ENCODE measurements at regions not wholly inside any gene's neighbourhood (a gene's known extent, or its start where the extent isn't known, plus 50 kb on each side); places are given as distances from the start of the nearest gene placed in this dataset.

DNA sequence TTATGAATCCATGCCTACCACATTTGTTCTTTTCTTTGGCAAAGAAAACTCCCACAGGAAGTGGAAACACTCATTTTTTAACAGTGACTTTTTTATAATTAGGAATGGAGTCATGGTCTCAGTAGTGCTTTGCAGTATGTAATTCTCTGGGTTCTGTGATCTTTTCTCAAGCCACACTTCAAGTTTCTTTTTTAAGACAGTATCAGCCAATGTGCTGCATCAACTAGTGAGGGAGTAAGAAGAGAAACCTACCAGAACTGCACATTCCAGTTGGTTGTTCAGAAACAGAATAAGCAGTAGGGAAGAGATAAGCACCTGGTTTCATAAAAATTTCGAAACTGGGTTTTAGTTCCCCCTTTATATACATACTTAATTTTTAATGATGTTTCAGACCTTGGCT is 126.3 kb downstream of the FOXB1 start:
- DNase-seq = no peak
- no peaks in the 10 kb centered on the region for H3K36me3 Mint-ChIP-seq (ENCODE audit: low read depth)
- ATAC-seq (ENCODE audit: low read depth) = no peak
- peaks cover 21% of the 10 kb centered on the region for H3K4me1 Mint-ChIP-seq
- no peak overlapping the region for H3K4me3 Mint-ChIP-seq
- TF ChIP-seq, protein P1, sequence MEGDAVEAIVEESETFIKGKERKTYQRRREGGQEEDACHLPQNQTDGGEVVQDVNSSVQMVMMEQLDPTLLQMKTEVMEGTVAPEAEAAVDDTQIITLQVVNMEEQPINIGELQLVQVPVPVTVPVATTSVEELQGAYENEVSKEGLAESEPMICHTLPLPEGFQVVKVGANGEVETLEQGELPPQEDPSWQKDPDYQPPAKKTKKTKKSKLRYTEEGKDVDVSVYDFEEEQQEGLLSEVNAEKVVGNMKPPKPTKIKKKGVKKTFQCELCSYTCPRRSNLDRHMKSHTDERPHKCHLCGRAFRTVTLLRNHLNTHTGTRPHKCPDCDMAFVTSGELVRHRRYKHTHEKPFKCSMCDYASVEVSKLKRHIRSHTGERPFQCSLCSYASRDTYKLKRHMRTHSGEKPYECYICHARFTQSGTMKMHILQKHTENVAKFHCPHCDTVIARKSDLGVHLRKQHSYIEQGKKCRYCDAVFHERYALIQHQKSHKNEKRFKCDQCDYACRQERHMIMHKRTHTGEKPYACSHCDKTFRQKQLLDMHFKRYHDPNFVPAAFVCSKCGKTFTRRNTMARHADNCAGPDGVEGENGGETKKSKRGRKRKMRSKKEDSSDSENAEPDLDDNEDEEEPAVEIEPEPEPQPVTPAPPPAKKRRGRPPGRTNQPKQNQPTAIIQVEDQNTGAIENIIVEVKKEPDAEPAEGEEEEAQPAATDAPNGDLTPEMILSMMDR (IDR thresholded peaks at IDR 0.05) = no peak
- CTCF ChIA-PET = no interaction called here
- intact Hi-C loops (cut with micrococcal nuclease) = no loop called here
- POLR2A ChIA-PET = no interaction called here
- no peaks in the 10 kb centered on the region for H3K9me3 Mint-ChIP-seq
- peaks cover 9% of the 10 kb centered on the region for H3K27me3 Mint-ChIP-seq
- H3K27ac Mint-ChIP-seq = no peak overlapping the region

DNA sequence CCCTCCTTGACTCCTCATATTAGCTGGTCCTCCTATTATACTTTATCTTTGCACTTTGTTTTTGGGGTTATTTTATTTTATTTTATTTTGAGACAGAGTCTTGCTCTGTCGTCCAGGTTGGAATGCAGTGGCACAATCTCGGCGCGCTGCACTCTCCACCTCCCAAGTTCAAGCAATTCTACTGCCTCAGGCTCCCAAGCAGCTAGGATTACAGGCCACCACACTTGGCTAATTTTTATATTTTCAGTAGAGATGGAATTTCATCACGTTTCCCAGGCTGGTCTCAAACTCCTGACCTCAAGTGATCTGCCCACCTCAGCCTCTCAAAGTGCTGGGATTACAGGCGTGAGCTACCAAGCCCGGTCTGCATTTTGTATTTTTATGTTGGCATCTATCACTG is 126.7 kb downstream of the FOXB1 start:
- Mint-ChIP-seq H3K27ac (no peak overlapping the region), H3K36me3 (ENCODE audit: low read depth) (no peaks in the 10 kb centered on the region), H3K9me3 (no peaks in the 10 kb centered on the region), H3K27me3 (peaks cover 9% of the 10 kb centered on the region), H3K4me3 (no peak overlapping the region), H3K4me1 (peaks cover 21% of the 10 kb centered on the region)
- intact Hi-C loops (cut with micrococcal nuclease) = no loop called here
- ATAC-seq (ENCODE audit: low read depth) = no peak
- no peak for DNase-seq
- POLR2A ChIA-PET = no interaction called here
- TF ChIP-seq, protein P1 (IDR thresholded peaks at IDR 0.05) = no peak
- CTCF ChIA-PET = no interaction called here

DNA sequence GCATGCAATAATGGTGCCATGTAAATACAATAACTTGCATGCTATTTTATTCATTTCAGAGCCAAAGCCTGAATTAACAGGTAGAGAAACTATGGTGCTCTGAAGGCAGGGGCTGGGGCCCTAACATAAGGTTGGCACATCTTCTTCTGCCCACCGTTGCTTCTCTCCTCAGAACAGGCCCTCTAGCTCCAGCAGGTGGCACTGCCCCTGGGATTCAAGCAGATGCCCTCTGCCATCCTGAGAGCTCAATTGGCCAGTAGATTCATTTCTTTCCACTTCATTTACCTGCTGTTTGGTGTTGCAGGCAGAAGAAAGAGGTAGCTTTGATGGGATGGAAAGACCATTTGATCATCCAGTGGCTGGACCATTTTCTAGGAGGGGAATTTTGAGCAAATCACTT is 130.5 kb downstream of the FOXB1 start:
- CTCF ChIA-PET = no interaction called here

DNA sequence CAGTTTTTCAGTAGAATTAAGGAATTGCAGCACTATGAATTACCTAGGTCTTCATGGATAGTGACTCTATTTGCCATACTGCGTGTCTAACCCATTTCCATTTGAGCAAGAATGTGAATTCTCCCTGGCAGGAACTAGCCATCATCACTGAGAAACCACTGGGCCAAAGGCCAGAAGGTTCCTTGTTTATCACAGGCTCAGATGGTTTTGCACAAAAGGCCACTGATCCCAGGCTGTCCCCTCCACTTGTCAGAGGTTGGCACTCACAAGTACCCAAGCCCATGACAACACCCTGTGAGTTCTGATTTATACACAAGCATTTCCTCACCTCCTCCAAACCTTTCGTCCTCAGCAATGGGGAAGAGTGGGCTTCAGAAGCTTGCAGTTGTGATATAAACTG is 131.8 kb downstream of the FOXB1 start:
- H3K27me3 Mint-ChIP-seq = peaks cover 30% of the 10 kb centered on the region
- H3K27ac Mint-ChIP-seq = no peak overlapping the region
- no peak for ATAC-seq (ENCODE audit: low read depth)
- POLR2A ChIA-PET = no interaction called here
- CTCF ChIA-PET = no interaction called here
- no peaks in the 10 kb centered on the region for H3K9me3 Mint-ChIP-seq
- TF ChIP-seq, protein P1 (IDR thresholded peaks at IDR 0.05) = no peak
- no peaks in the 10 kb centered on the region for H3K4me1 Mint-ChIP-seq
- no peaks in the 10 kb centered on the region for H3K36me3 Mint-ChIP-seq (ENCODE audit: low read depth)
- intact Hi-C loops (cut with micrococcal nuclease) = no loop called here
- H3K4me3 Mint-ChIP-seq = no peak overlapping the region
- DNase-seq = no peak

More for the DNA sequence above, 130.5 kb downstream of the FOXB1 start:
- TF ChIP-seq, protein P1 (IDR thresholded peaks at IDR 0.05) = no peak
- Mint-ChIP-seq H3K36me3 (ENCODE audit: low read depth) (no peaks in the 10 kb centered on the region), H3K27me3 (peaks cover 23% of the 10 kb centered on the region), H3K9me3 (no peaks in the 10 kb centered on the region), H3K27ac (no peak overlapping the region), H3K4me3 (no peak overlapping the region), H3K4me1 (no peaks in the 10 kb centered on the region)
- ATAC-seq (ENCODE audit: low read depth) = no peak
- no peak for DNase-seq
- intact Hi-C loops (cut with micrococcal nuclease) = no loop called here
- POLR2A ChIA-PET = no interaction called here

DNA sequence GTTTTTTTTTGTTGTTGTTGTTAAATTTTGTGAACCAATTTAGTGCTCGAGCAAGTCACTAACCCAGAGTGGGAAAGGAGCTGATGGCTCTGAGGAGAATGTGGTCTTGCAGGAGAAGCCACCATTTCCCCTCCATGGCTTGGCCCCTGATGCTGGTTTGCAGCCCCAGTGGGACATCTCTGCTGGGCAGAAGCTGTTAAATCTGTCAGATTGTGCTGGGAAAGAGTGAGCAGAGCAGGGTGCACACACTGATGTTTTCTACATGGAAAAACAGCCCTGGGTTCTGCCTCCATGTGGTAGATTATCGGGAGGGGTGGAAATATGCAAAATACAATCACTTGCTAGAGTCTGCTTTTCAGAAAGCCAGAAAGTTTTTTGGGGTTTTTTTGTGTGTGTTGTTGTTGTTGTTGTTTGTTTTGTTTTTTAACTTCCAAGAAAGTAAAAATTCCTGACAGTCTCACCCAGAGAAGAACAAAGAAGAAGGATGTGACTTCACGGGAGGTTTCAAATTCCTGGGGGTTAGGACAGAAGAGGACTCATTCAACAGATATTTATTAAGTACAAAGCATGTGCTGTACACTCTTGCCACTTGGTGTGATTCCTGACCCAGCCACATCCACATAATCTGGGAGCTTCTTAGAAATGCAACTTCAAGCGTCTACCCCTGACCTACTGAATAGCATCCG is 133.7 kb downstream of the FOXB1 start:
- no peaks in the 10 kb centered on the region for H3K9me3 Mint-ChIP-seq
- H3K36me3 Mint-ChIP-seq (ENCODE audit: low read depth) = no peaks in the 10 kb centered on the region
- CTCF ChIA-PET = no interaction called here
- intact Hi-C loops (cut with micrococcal nuclease) = no loop called here
- no peak overlapping the region for H3K27ac Mint-ChIP-seq
- TF ChIP-seq, protein P1 (IDR thresholded peaks at IDR 0.05) = no peak
- peaks cover 33% of the 10 kb centered on the region for H3K27me3 Mint-ChIP-seq
- POLR2A ChIA-PET = no interaction called here
- DNase-seq = no peak
- no peak overlapping the region for H3K4me3 Mint-ChIP-seq
- H3K4me1 Mint-ChIP-seq = no peaks in the 10 kb centered on the region
- ATAC-seq (ENCODE audit: low read depth) = no peak

Measured in activated B cell treated with CpG ODN at 0.5 μM for 24 hours (primary cell).